PC-3 (cell line): ENCODE measurements at regions not wholly inside any gene's neighbourhood (a gene's known extent, or its start where the extent isn't known, plus 50 kb on each side); places are given as distances from the start of the nearest gene placed in this dataset.

Experiments used
- ATAC-seq: fragments of 200-7000 bp; cut with Tn5 transposase; 2 replicates; pipeline ENCODE4 v1.9.1; 2020; ENCODE audit warnings: mild to moderate bottlenecking, moderate library complexity
- BruUV-seq: library from RNA; stranded (reverse); fragments of 400-500 nt; replicated peaks from 2 replicates; lab custom pipeline; 2021; lab: Mats Ljungman, UMichigan
- CTCF ChIA-PET: fragments of 300-600 bp; sonication (Branson Sonifier 250); formaldehyde crosslinking; loops from one replicate; lab custom pipeline; 2022; ENCODE audit warnings: antibody characterized with exemption; lab: Charles Lee
- POLR2A ChIA-PET: fragments of 300-600 bp; sonication (Branson Sonifier 250); formaldehyde crosslinking; loops from one replicate; lab custom pipeline; 2022; ENCODE audit warnings: antibody characterized with exemption; ENCODE audit not compliant: unreplicated experiment; lab: Charles Lee
- DNase-seq: peaks from one replicate; pipeline ENCODE4 v3.0.0-alpha.2; 2015
- H2AFZ ChIP-seq: fragments of 300-600 bp; sonication (generic); 2 replicates; pipeline ENCODE4 v1.6.0; 2016; ENCODE audit warnings: antibody characterized with exemption, low read length
- H3F3A ChIP-seq: fragments of 300-600 bp; sonication (generic); one replicate; pipeline ENCODE4 v1.6.0; 2017; ENCODE audit warnings: antibody characterized with exemption, low read length, control low read depth, mild to moderate bottlenecking; ENCODE audit not compliant: unreplicated experiment
- H3K27ac ChIP-seq: fragments of 300-600 bp; sonication (generic); 2 replicates; pipeline ENCODE4 v1.5.1; 2016; ENCODE audit warnings: mild to moderate bottlenecking, low read length
- H3K27me3 ChIP-seq: fragments of 300-600 bp; sonication (generic); 2 replicates; pipeline ENCODE4 v1.6.1; 2016; ENCODE audit warnings: low read length, mixed read lengths
- H3K36me3 ChIP-seq: fragments of 300-600 bp; sonication (generic); 2 replicates; pipeline ENCODE4 v1.6.1; 2016; ENCODE audit warnings: low read depth, mixed run types, low read length, mixed read lengths
- H3K4me1 ChIP-seq: fragments of 300-600 bp; sonication (generic); 2 replicates; pipeline ENCODE4 v1.5.1; 2016; ENCODE audit warnings: low read length; ENCODE audit not compliant: insufficient read depth
- H3K4me2 ChIP-seq: fragments of 300-600 bp; sonication (generic); 2 replicates; pipeline ENCODE4 v1.6.0; 2016; ENCODE audit warnings: low read length
- H3K4me3 ChIP-seq: fragments of 300-600 bp; sonication (generic); 2 replicates; pipeline ENCODE4 v1.5.1; 2016; ENCODE audit warnings: mild to moderate bottlenecking, low read length, mixed read lengths
- H3K79me2 ChIP-seq: fragments of 300-600 bp; sonication (generic); 2 replicates; pipeline ENCODE4 v1.6.1; 2017; ENCODE audit warnings: low read length, mixed read lengths
- H3K9ac ChIP-seq: fragments of 300-600 bp; sonication (generic); 2 replicates; pipeline ENCODE4 v1.6.0; 2016; ENCODE audit warnings: mild to moderate bottlenecking, low read length
- H3K9me2 ChIP-seq: fragments of 300-600 bp; sonication (generic); replicated peaks from 2 replicates; pipeline ENCODE4 v1.6.1; 2016; ENCODE audit warnings: mixed run types, low read length, mixed read lengths
- H3K9me3 ChIP-seq: fragments of 300-600 bp; sonication (generic); 2 replicates; pipeline ENCODE4 v1.6.1; 2016; ENCODE audit warnings: low read length, mixed read lengths
- H4K20me1 ChIP-seq: fragments of 300-600 bp; sonication (generic); 2 replicates; pipeline ENCODE4 v1.6.1; 2016; ENCODE audit warnings: low read length, mixed read lengths
- CTCF ChIP-seq: fragments of 300-600 bp; sonication (generic); conservative IDR thresholded peaks from 2 replicates; pipeline ENCODE4 v1.5.1; 2017; ENCODE audit warnings: antibody characterized with exemption, low read depth, mild to moderate bottlenecking, low read length
- EZH2 ChIP-seq: fragments of 300-600 bp; sonication (generic); IDR thresholded peaks from one replicate; pipeline ENCODE4 v1.6.1; 2017; ENCODE audit warnings: antibody characterized with exemption, mild to moderate bottlenecking, low read length; ENCODE audit not compliant: unreplicated experiment
- EZH2phosphoT487 ChIP-seq: fragments of 300-600 bp; sonication (generic); IDR thresholded peaks from 2 replicates; pipeline ENCODE4 v1.6.1; 2018; ENCODE audit warnings: mild to moderate bottlenecking, antibody characterized with exemption, low read length, borderline replicate concordance
- intact Hi-C: fragments of 100-400 bp; cut with micrococcal nuclease; formaldehyde crosslinking; loops from 2 replicates; pipeline ENCODE4 v1.9.0; 2023

- Histone ChIP-seq H3K4me1 (no peaks in the 10 kb centered on the region), H3K36me3 (no peaks in the 10 kb centered on the region), H3K27me3 (no peaks in the 10 kb centered on the region), H4K20me1 (no peaks in the 10 kb centered on the region), H2AFZ (no peak overlapping the region), H3K9ac (no peak overlapping the region), H3K4me3 (no peak overlapping the region), H3K27ac (no peak overlapping the region), H3K9me2 (no peaks in the 10 kb centered on the region), H3K4me2 (no peak overlapping the region), H3K9me3 (no peaks in the 10 kb centered on the region), H3F3A (no peaks in the 10 kb centered on the region), H3K79me2 (no peaks in the 10 kb centered on the region)
- intact Hi-C loops: no loop called here
- ChIA-PET CTCF (no interaction called here), POLR2A (no interaction called here)
- no TSS peak for BruUV-seq
- TF ChIP-seq EZH2 (no peak), EZH2phosphoT487 (no peak), CTCF (no peak)
- DNase-seq: no peak
- ATAC-seq: no peak
These were observed 386.2 kb downstream of the MEIS1 start for GRCh38 chr2:66821168-66821567.

DNA sequence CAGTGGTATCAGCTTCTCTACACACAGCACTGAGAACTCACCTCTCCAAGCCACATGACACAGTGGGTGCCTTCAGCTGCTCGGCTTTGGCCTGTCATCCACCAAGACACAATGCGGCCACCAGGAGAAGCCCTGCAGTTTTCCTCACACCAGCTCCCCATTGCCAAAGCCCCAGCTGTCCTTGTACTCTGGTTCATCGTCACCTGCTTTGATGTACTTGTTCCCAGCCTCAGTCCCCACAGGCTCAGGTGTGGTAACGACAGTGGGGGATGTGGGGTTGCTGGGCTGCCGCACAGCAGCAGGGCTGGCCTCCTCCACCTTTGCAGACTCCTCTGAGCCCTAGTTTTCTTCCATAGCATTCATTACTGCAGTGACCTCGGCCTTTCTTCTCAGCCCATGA is 387.3 kb downstream of the MEIS1 start:
- no peaks in the 10 kb centered on the region for H3K9me2 ChIP-seq
- no peaks in the 10 kb centered on the region for H3K79me2 ChIP-seq
- H3K9ac ChIP-seq: no peak overlapping the region
- H3K36me3 ChIP-seq: no peaks in the 10 kb centered on the region
- no peak overlapping the region for H2AFZ ChIP-seq
- ChIA-PET POLR2A (no interaction called here), CTCF (no interaction called here)
- ATAC-seq: no peak
- no peak overlapping the region for H3K27ac ChIP-seq
- no peaks in the 10 kb centered on the region for H3K4me1 ChIP-seq
- no peaks in the 10 kb centered on the region for H3F3A ChIP-seq
- no peaks in the 10 kb centered on the region for H3K27me3 ChIP-seq
- no peaks in the 10 kb centered on the region for H3K9me3 ChIP-seq
- no TSS peak for BruUV-seq
- no peaks in the 10 kb centered on the region for H4K20me1 ChIP-seq
- no peak for DNase-seq
- intact Hi-C loops: no loop called here
- H3K4me2 ChIP-seq: no peak overlapping the region
- no peak overlapping the region for H3K4me3 ChIP-seq
- TF ChIP-seq CTCF (no peak), EZH2phosphoT487 (no peak), EZH2 (no peak)

GRCh38 chr2:66824926-66825325 is 390.0 kb downstream of the MEIS1 start:
- BruUV-seq: no TSS peak
- CTCF ChIA-PET: no interaction called here

More at GRCh38 chr2:66824926-66825325, 390.0 kb downstream of the MEIS1 start:
- no peaks in the 10 kb centered on the region for H3F3A ChIP-seq
- no peaks in the 10 kb centered on the region for H4K20me1 ChIP-seq
- intact Hi-C loops: no loop called here
- H3K9me3 ChIP-seq: no peaks in the 10 kb centered on the region
- no peaks in the 10 kb centered on the region for H3K4me1 ChIP-seq
- ATAC-seq: no peak
- H3K4me2 ChIP-seq: no peak overlapping the region
- H3K27ac ChIP-seq: no peak overlapping the region
- H2AFZ ChIP-seq: no peak overlapping the region
- 0 out of 2 replicates have a peak, but pooled peaks cover 7% of the 10 kb centered on the region for H3K27me3 ChIP-seq
- DNase-seq: no peak
- H3K4me3 ChIP-seq: no peak overlapping the region
- TF ChIP-seq EZH2: no peak
- TF ChIP-seq EZH2phosphoT487: no peak
- TF ChIP-seq CTCF: no peak
- no peaks in the 10 kb centered on the region for H3K36me3 ChIP-seq
- POLR2A ChIA-PET: no interaction called here
- no peaks in the 10 kb centered on the region for H3K79me2 ChIP-seq
- no peaks in the 10 kb centered on the region for H3K9me2 ChIP-seq
- H3K9ac ChIP-seq: no peak overlapping the region
